ENCODE measurements at regions not wholly inside any gene's neighbourhood (a gene's known extent, or its start where the extent isn't known, plus 50 kb on each side); places are given as distances from the start of the nearest gene placed in this dataset.

- Mint-ChIP-seq H3K4me1 (peaks cover 0 to 2% (median 0%) of the 10 kb centered on the region in 3 donors), H3K4me3 (no peak overlapping the region), H3K36me3 (no peaks in the 10 kb centered on the region), H3K27me3 (no peaks in the 10 kb centered on the region), H3K27ac (peak overlapping the region in 2 of 8 donors; percentile 7 to 75), H3K9me3 (no peaks in the 10 kb centered on the region)
- H3K27me3 ChIP-seq (ENCODE audit: insufficient read depth, low read length, poor library complexity, severe bottlenecking) = no peaks in the 10 kb centered on the region
- H3K9me3 ChIP-seq (ENCODE audit: low read length) = no peaks in the 10 kb centered on the region
- no peak overlapping the region for H3K27ac ChIP-seq (ENCODE audit: low read depth, low read length)
- CTCF ChIA-PET = no interaction called here
- DNase-seq = no peak
- POLR2A ChIA-PET = no interaction called here
- H3K36me3 ChIP-seq (ENCODE audit: insufficient read depth, low read length) = no peaks in the 10 kb centered on the region
- H3K4me1 ChIP-seq (ENCODE audit: insufficient read depth, low read length) = no peaks in the 10 kb centered on the region
- H3K4me3 ChIP-seq (ENCODE audit: low read length) = no peak overlapping the region
Measured at GRCh38 chr10:24793648-24794379, 70.1 kb upstream of the ARHGAP21 start.

- no peaks in the 10 kb centered on the region for H3K36me3 ChIP-seq (ENCODE audit: insufficient read depth, low read length)
- Mint-ChIP-seq H3K27me3 (no peaks in the 10 kb centered on the region), H3K4me1 (peaks cover 0 to 2% (median 0%) of the 10 kb centered on the region in 3 donors), H3K4me3 (no peak overlapping the region), H3K9me3 (no peaks in the 10 kb centered on the region), H3K27ac (no peak overlapping the region), H3K36me3 (no peaks in the 10 kb centered on the region)
- no peak for DNase-seq
- ChIA-PET POLR2A (no interaction called here), CTCF (no interaction called here)
- H3K27me3 ChIP-seq (ENCODE audit: insufficient read depth, low read length, poor library complexity, severe bottlenecking) = no peaks in the 10 kb centered on the region
- no peak overlapping the region for H3K27ac ChIP-seq (ENCODE audit: low read depth, low read length)
- H3K4me1 ChIP-seq (ENCODE audit: insufficient read depth, low read length) = no peaks in the 10 kb centered on the region
- no peak overlapping the region for H3K4me3 ChIP-seq (ENCODE audit: low read length)
- no peaks in the 10 kb centered on the region for H3K9me3 ChIP-seq (ENCODE audit: low read length)
Measured at GRCh38 chr10:24792638-24793037, 69.0 kb upstream of the ARHGAP21 start.

GRCh38 chr10:24791084-24791726 lies 67.5 kb upstream of the ARHGAP21 start:
- no peak overlapping the region for H3K4me3 ChIP-seq (ENCODE audit: low read length)
- Mint-ChIP-seq H3K36me3 (no peaks in the 10 kb centered on the region), H3K27ac (no peak overlapping the region), H3K4me1 (peaks cover 0 to 2% (median 0%) of the 10 kb centered on the region in 3 donors), H3K4me3 (no peak overlapping the region), H3K9me3 (no peaks in the 10 kb centered on the region), H3K27me3 (no peaks in the 10 kb centered on the region)
- POLR2A ChIA-PET = no interaction called here
- no peaks in the 10 kb centered on the region for H3K27me3 ChIP-seq (ENCODE audit: insufficient read depth, low read length, poor library complexity, severe bottlenecking)
- no peaks in the 10 kb centered on the region for H3K36me3 ChIP-seq (ENCODE audit: insufficient read depth, low read length)
- CTCF ChIA-PET = no interaction called here
- no peak for DNase-seq
- no peak overlapping the region for H3K27ac ChIP-seq (ENCODE audit: low read depth, low read length)
- H3K4me1 ChIP-seq (ENCODE audit: insufficient read depth, low read length) = no peaks in the 10 kb centered on the region
- H3K9me3 ChIP-seq (ENCODE audit: low read length) = no peaks in the 10 kb centered on the region

GRCh38 chr10:24790599-24790998 lies 66.9 kb upstream of the ARHGAP21 start:
- Mint-ChIP-seq H3K27me3 (no peaks in the 10 kb centered on the region), H3K9me3 (no peaks in the 10 kb centered on the region), H3K27ac (no peak overlapping the region), H3K36me3 (no peaks in the 10 kb centered on the region), H3K4me1 (peaks cover 0 to 2% (median 0%) of the 10 kb centered on the region in 3 donors), H3K4me3 (no peak overlapping the region)
- Histone ChIP-seq H3K9me3 (ENCODE audit: low read length) (no peaks in the 10 kb centered on the region), H3K27ac (ENCODE audit: low read depth, low read length) (no peak overlapping the region), H3K27me3 (ENCODE audit: insufficient read depth, low read length, poor library complexity, severe bottlenecking) (no peaks in the 10 kb centered on the region), H3K4me3 (ENCODE audit: low read length) (no peak overlapping the region), H3K36me3 (ENCODE audit: insufficient read depth, low read length) (no peaks in the 10 kb centered on the region), H3K4me1 (ENCODE audit: insufficient read depth, low read length) (no peaks in the 10 kb centered on the region)
- CTCF ChIA-PET = no interaction called here
- POLR2A ChIA-PET = no interaction called here
- DNase-seq = no peak

GRCh38 chr10:24790073-24790472 lies 66.4 kb upstream of the ARHGAP21 start:
- Mint-ChIP-seq H3K9me3 (no peaks in the 10 kb centered on the region), H3K27ac (no peak overlapping the region), H3K4me1 (peaks cover 0 to 2% (median 0%) of the 10 kb centered on the region in 3 donors), H3K36me3 (no peaks in the 10 kb centered on the region), H3K4me3 (no peak overlapping the region), H3K27me3 (peaks cover 0 to under 1% of the 10 kb centered on the region in 2 donors)
- H3K36me3 ChIP-seq (ENCODE audit: insufficient read depth, low read length) = no peaks in the 10 kb centered on the region
- H3K4me3 ChIP-seq (ENCODE audit: low read length) = no peak overlapping the region
- no peak overlapping the region for H3K27ac ChIP-seq (ENCODE audit: low read depth, low read length)
- H3K4me1 ChIP-seq (ENCODE audit: insufficient read depth, low read length) = no peaks in the 10 kb centered on the region
- DNase-seq = no peak
- CTCF ChIA-PET = no interaction called here
- no peaks in the 10 kb centered on the region for H3K27me3 ChIP-seq (ENCODE audit: insufficient read depth, low read length, poor library complexity, severe bottlenecking)
- POLR2A ChIA-PET = no interaction called here
- H3K9me3 ChIP-seq (ENCODE audit: low read length) = no peaks in the 10 kb centered on the region

GRCh38 chr10:24784923-24785322 lies 61.2 kb upstream of the ARHGAP21 start:
- no peaks in the 10 kb centered on the region for H3K4me1 ChIP-seq (ENCODE audit: insufficient read depth, low read length)
- CTCF ChIA-PET = no interaction called here

GRCh38 chr10:24784061-24784460 lies 60.4 kb upstream of the ARHGAP21 start:
- Mint-ChIP-seq H3K9me3 (no peaks in the 10 kb centered on the region), H3K4me1 (no peaks in the 10 kb centered on the region), H3K36me3 (peaks cover 0 to 8% (median 0%) of the 10 kb centered on the region in 3 donors), H3K4me3 (no peak overlapping the region), H3K27me3 (peaks cover 2 to 10% of the 10 kb centered on the region in 2 donors), H3K27ac (no peak overlapping the region)
- ChIA-PET POLR2A (no interaction called here), CTCF (no interaction called here)
- Histone ChIP-seq H3K4me1 (ENCODE audit: insufficient read depth, low read length) (no peaks in the 10 kb centered on the region), H3K36me3 (ENCODE audit: insufficient read depth, low read length) (no peaks in the 10 kb centered on the region), H3K9me3 (ENCODE audit: low read length) (no peaks in the 10 kb centered on the region), H3K27me3 (ENCODE audit: insufficient read depth, low read length, poor library complexity, severe bottlenecking) (no peaks in the 10 kb centered on the region), H3K4me3 (ENCODE audit: low read length) (no peak overlapping the region), H3K27ac (ENCODE audit: low read depth, low read length) (no peak overlapping the region)
- no peak for DNase-seq

More at GRCh38 chr10:24784923-24785322, 61.2 kb upstream of the ARHGAP21 start:
- Mint-ChIP-seq H3K36me3 (peaks cover 0 to 8% (median 0%) of the 10 kb centered on the region in 3 donors), H3K27me3 (peaks cover 2 to 10% of the 10 kb centered on the region in 2 donors), H3K4me1 (no peaks in the 10 kb centered on the region), H3K27ac (no peak overlapping the region), H3K9me3 (no peaks in the 10 kb centered on the region), H3K4me3 (no peak overlapping the region)
- H3K9me3 ChIP-seq (ENCODE audit: low read length) = no peaks in the 10 kb centered on the region
- no peak for DNase-seq
- H3K4me3 ChIP-seq (ENCODE audit: low read length) = no peak overlapping the region
- no peaks in the 10 kb centered on the region for H3K27me3 ChIP-seq (ENCODE audit: insufficient read depth, low read length, poor library complexity, severe bottlenecking)
- H3K27ac ChIP-seq (ENCODE audit: low read depth, low read length) = no peak overlapping the region
- H3K36me3 ChIP-seq (ENCODE audit: insufficient read depth, low read length) = no peaks in the 10 kb centered on the region
- POLR2A ChIA-PET = no interaction called here

GRCh38 chr10:24783504-24783903 lies 59.8 kb upstream of the ARHGAP21 start:
- H3K27ac ChIP-seq (ENCODE audit: low read depth, low read length) = no peak overlapping the region
- CTCF ChIA-PET = no interaction called here

More at GRCh38 chr10:24783504-24783903, 59.8 kb upstream of the ARHGAP21 start:
- Mint-ChIP-seq H3K9me3 (no peaks in the 10 kb centered on the region), H3K27ac (no peak overlapping the region), H3K4me1 (no peaks in the 10 kb centered on the region), H3K27me3 (peaks cover 2 to 10% of the 10 kb centered on the region in 2 donors), H3K4me3 (no peak overlapping the region), H3K36me3 (peaks cover 0 to 8% (median 0%) of the 10 kb centered on the region in 3 donors)
- POLR2A ChIA-PET = no interaction called here
- no peaks in the 10 kb centered on the region for H3K36me3 ChIP-seq (ENCODE audit: insufficient read depth, low read length)
- no peaks in the 10 kb centered on the region for H3K4me1 ChIP-seq (ENCODE audit: insufficient read depth, low read length)
- no peak for DNase-seq
- no peaks in the 10 kb centered on the region for H3K9me3 ChIP-seq (ENCODE audit: low read length)
- H3K4me3 ChIP-seq (ENCODE audit: low read length) = no peak overlapping the region
- H3K27me3 ChIP-seq (ENCODE audit: insufficient read depth, low read length, poor library complexity, severe bottlenecking) = no peaks in the 10 kb centered on the region

All from CD8-positive, alpha-beta memory T cell (primary cell).